ENCODE measurements at regions not wholly inside any gene's neighbourhood (a gene's known extent, or its start where the extent isn't known, plus 50 kb on each side); places are given as distances from the start of the nearest gene placed in this dataset.

DNA sequence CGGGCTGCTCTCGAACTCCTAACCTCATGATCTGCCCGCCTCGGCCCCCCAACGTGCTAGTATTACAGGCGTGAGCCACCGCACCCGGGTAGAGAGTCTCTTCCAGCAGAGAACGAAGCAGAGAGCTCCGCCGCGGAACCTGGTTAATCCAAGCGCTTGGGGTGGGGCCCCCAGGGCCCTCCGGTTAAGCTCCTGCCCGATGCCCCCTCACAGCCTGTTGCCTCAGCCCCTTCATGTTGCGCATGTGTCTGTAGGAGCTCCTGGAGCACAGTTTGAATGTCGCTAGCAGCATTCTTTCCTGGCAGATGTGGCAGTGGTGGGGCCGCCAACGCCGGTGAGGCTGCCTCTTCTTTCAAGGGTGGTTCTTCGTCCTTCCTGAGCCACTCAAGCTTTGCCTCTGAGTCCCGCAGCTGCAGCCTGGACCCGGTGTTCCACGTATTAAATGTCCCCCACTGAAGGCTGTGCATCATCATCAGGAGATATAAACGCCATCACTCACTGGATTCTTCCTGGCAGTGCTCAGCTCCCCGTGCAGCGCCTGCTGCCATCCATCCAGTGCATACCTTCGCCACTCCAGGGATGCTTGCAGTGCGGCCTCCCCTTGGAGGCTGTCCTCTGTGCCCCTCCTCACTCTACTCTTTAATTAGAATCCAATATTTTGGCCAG, 1919.3 kb downstream of the PCDH9 start:
- no peaks in the 10 kb centered on the region for H3K27me3 ChIP-seq (ENCODE audit: control insufficient read depth in 2 of 2, insufficient read depth in 2 of 2, low read length in 2 of 2)
- H3K4me1 ChIP-seq (ENCODE audit: control insufficient read depth, extremely low read depth, insufficient read depth, low read length) = no peaks in the 10 kb centered on the region
- dilution Hi-C loops (cut with MboI; ENCODE audit: extremely low pct_ligation_motif_present, low sequenced_read_pairs) (no loop called here), intact Hi-C loops (cut with micrococcal nuclease) (no loop called here)
- DNase-seq (ENCODE audit: low read depth, low spot score) (no peak), FAIRE-seq (no peak)
- H3K4me2 ChIP-seq (ENCODE audit: insufficient read depth, low read length) = no peak overlapping the region
- BruUV-seq (replicated peaks) = no TSS peak
- TF ChIP-seq, protein P1, sequence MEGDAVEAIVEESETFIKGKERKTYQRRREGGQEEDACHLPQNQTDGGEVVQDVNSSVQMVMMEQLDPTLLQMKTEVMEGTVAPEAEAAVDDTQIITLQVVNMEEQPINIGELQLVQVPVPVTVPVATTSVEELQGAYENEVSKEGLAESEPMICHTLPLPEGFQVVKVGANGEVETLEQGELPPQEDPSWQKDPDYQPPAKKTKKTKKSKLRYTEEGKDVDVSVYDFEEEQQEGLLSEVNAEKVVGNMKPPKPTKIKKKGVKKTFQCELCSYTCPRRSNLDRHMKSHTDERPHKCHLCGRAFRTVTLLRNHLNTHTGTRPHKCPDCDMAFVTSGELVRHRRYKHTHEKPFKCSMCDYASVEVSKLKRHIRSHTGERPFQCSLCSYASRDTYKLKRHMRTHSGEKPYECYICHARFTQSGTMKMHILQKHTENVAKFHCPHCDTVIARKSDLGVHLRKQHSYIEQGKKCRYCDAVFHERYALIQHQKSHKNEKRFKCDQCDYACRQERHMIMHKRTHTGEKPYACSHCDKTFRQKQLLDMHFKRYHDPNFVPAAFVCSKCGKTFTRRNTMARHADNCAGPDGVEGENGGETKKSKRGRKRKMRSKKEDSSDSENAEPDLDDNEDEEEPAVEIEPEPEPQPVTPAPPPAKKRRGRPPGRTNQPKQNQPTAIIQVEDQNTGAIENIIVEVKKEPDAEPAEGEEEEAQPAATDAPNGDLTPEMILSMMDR (IDR thresholded peaks at IDR 0.05; ENCODE audit: extremely low read depth in 1 of 2, insufficient read depth in 1 of 2, low read depth in 1 of 2, low read length in 2 of 2) = no peak
- TF ChIP-seq, protein P2, sequence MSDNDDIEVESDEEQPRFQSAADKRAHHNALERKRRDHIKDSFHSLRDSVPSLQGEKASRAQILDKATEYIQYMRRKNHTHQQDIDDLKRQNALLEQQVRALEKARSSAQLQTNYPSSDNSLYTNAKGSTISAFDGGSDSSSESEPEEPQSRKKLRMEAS (IDR thresholded peaks at IDR 0.05; ENCODE audit: insufficient read depth, insufficient read length) = no peak
- no peak for TF ChIP-seq POLR2A (IDR thresholded peaks at IDR 0.05; ENCODE audit: low read depth, low read length)
- no peak for TF ChIP-seq FOS (IDR thresholded peaks at IDR 0.05; ENCODE audit: borderline replicate concordance, insufficient read depth, low read length)
- no peak for TF ChIP-seq MYC (IDR thresholded peaks at IDR 0.05; ENCODE audit: low read depth, low read length)
- no peak for TF ChIP-seq EZH2 (IDR thresholded peaks at IDR 0.05; ENCODE audit: borderline replicate concordance, low read depth, low read length, severe bottlenecking)
- TF ChIP-seq GATA2 (IDR thresholded peaks at IDR 0.05; ENCODE audit: insufficient read depth, insufficient read length, low read depth, low read length) = no peak
- no peak for TF ChIP-seq JUN (IDR thresholded peaks at IDR 0.05; ENCODE audit: borderline replicate concordance, insufficient read depth, insufficient read length, low read depth)
- TF ChIP-seq POLR2AphosphoS5 (IDR thresholded peaks at IDR 0.05; ENCODE audit: insufficient read depth, low read depth, low read length) = no peak
- H2AFZ ChIP-seq (ENCODE audit: low read depth, low read length) = no peak overlapping the region
- POLR2A ChIA-PET = no interaction called here
- no peak overlapping the region for H3K9ac ChIP-seq (replicated peaks; ENCODE audit: extremely low read depth, insufficient read depth, low read length)
- H3K36me3 ChIP-seq (ENCODE audit: control insufficient read depth in 2 of 2, extremely low read depth in 1 of 2, insufficient read depth in 2 of 2, low read length in 2 of 2) = no peaks in the 10 kb centered on the region
- CTCF ChIA-PET = no interaction called here
- no peak overlapping the region for H3K4me3 ChIP-seq (replicated peaks in 1 of 3; ENCODE audit: insufficient read depth in 1 of 3, low read depth in 1 of 3, low read length in 3 of 3)
- H3K9me1 ChIP-seq (replicated peaks; ENCODE audit: control insufficient read depth, extremely low read depth, insufficient read depth, low read length) = no peaks in the 10 kb centered on the region
- H3K79me2 ChIP-seq (ENCODE audit: control insufficient read depth, insufficient read depth, low read length) = no peaks in the 10 kb centered on the region
- H3K9me3 ChIP-seq (replicated peaks; ENCODE audit: control insufficient read depth, insufficient read depth, low read length) = no peaks in the 10 kb centered on the region
- H4K20me1 ChIP-seq (replicated peaks; ENCODE audit: control insufficient read depth, extremely low read depth, insufficient read depth, low read length) = no peaks in the 10 kb centered on the region
- no peak overlapping the region for H3K27ac ChIP-seq (ENCODE audit: insufficient read depth, low read depth, low read length)

Measured in endothelial cell of umbilical vein (primary cell).